Glutamatergic neuron (in vitro differentiated cells): ENCODE measurements at regions not wholly inside any gene's neighbourhood (a gene's known extent, or its start where the extent isn't known, plus 50 kb on each side); places are given as distances from the start of the nearest gene placed in this dataset.
A peak's percentile ranks its signal among the peaks of the same experiment; 100 is the strongest.

ENCODE experiments used
- DNase-seq: peaks from one replicate; pipeline ENCODE4 v3.0.0; 2022
- H3K27ac Mint-ChIP-seq: one replicate; pipeline ENCODE4 v1.8.0; 2020; ENCODE audit warnings: mild to moderate bottlenecking, mixed read lengths, inconsistent platforms; ENCODE audit not compliant: unreplicated experiment
- H3K27me3 Mint-ChIP-seq: one replicate; pipeline ENCODE4 v1.8.0; 2020; ENCODE audit warnings: mild to moderate bottlenecking, moderate library complexity, mixed read lengths, inconsistent platforms; ENCODE audit not compliant: unreplicated experiment
- H3K36me3 Mint-ChIP-seq: one replicate; pipeline ENCODE4 v1.8.0; 2020; ENCODE audit warnings: mild to moderate bottlenecking, mixed read lengths, inconsistent platforms; ENCODE audit not compliant: unreplicated experiment
- H3K4me1 Mint-ChIP-seq: one replicate; pipeline ENCODE4 v1.8.0; 2020; ENCODE audit warnings: mild to moderate bottlenecking, low read depth, mixed read lengths, inconsistent platforms; ENCODE audit not compliant: unreplicated experiment
- H3K4me3 Mint-ChIP-seq: one replicate; pipeline ENCODE4 v1.8.0; 2020; ENCODE audit warnings: mild to moderate bottlenecking, mixed read lengths, inconsistent platforms; ENCODE audit not compliant: unreplicated experiment
- H3K9me3 Mint-ChIP-seq: one replicate; pipeline ENCODE4 v1.8.0; 2020; ENCODE audit warnings: mild to moderate bottlenecking, moderate library complexity, mixed read lengths, inconsistent platforms; ENCODE audit not compliant: unreplicated experiment
- TF ChIP-seq, protein P1 (sequence below): fragments of 200-600 bp; sonication (generic); IDR thresholded peaks from one replicate; pipeline ENCODE4 v1.5.0; 2021; ENCODE audit not compliant: partially characterized antibody, unreplicated experiment

DNA sequence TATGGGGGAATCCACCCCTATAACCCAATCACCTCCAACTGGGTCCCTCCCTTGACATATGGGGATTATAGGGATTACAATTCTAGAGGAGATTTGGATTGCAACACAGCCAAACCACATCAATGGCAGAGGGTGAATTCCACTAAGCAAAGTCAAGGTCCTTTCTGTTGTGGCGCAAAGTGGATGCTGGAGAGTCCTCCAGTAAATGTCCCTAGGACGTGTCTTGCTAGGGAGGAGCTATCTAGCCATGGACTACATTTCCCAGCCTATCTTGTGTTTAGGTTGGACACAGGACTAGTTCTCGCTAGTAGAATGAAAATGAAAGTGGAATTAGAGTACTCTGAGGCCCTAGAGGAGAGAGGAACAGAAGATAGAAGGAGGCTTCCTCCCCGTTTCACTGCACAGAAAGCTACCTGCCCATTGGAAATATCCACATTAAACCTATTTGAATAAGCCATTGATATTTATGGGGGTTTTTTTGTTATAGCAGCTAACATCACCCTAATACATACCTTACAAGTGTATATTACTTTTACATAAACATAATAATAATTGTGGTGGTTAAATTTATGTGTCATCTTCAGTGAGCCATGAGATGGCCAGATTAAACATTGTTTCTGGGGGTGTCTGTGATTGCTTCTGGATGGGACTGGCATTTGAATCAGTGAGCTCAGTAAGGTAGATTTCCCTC is 56.7 kb upstream of the ERCC4 start:
- no peak for DNase-seq
- Mint-ChIP-seq H3K9me3 (peaks cover 5% of the 10 kb centered on the region), H3K4me3 (no peak overlapping the region), H3K36me3 (no peaks in the 10 kb centered on the region), H3K27me3 (no peaks in the 10 kb centered on the region), H3K27ac (no peak overlapping the region), H3K4me1 (peaks cover 5% of the 10 kb centered on the region)
- TF ChIP-seq, protein P1, sequence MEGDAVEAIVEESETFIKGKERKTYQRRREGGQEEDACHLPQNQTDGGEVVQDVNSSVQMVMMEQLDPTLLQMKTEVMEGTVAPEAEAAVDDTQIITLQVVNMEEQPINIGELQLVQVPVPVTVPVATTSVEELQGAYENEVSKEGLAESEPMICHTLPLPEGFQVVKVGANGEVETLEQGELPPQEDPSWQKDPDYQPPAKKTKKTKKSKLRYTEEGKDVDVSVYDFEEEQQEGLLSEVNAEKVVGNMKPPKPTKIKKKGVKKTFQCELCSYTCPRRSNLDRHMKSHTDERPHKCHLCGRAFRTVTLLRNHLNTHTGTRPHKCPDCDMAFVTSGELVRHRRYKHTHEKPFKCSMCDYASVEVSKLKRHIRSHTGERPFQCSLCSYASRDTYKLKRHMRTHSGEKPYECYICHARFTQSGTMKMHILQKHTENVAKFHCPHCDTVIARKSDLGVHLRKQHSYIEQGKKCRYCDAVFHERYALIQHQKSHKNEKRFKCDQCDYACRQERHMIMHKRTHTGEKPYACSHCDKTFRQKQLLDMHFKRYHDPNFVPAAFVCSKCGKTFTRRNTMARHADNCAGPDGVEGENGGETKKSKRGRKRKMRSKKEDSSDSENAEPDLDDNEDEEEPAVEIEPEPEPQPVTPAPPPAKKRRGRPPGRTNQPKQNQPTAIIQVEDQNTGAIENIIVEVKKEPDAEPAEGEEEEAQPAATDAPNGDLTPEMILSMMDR = no peak

DNA sequence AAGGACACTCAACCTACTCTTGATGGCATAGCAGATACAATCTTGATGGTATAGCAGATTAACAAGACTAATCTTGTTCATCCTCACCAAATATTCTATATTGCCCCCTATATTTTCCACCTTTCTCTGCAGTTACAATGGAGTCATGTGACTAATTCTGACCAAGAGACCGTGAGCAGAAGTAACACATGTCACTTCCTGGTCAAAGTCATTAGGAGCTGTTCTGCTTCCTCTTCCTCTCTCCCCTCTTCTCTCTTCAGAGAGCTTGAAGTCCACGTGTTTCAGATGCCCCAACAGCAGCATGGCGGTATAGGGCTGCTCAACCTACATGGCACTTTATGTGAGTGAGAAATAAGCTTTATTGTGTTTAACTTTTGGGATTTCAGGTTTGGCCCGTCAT is 55.3 kb upstream of the ERCC4 start:
- Mint-ChIP-seq H3K36me3 (no peaks in the 10 kb centered on the region), H3K4me3 (no peak overlapping the region), H3K27ac (no peak overlapping the region), H3K9me3 (peaks cover 5% of the 10 kb centered on the region), H3K4me1 (peaks cover 5% of the 10 kb centered on the region), H3K27me3 (no peaks in the 10 kb centered on the region)
- DNase-seq = no peak
- TF ChIP-seq, protein P1 = no peak

DNA sequence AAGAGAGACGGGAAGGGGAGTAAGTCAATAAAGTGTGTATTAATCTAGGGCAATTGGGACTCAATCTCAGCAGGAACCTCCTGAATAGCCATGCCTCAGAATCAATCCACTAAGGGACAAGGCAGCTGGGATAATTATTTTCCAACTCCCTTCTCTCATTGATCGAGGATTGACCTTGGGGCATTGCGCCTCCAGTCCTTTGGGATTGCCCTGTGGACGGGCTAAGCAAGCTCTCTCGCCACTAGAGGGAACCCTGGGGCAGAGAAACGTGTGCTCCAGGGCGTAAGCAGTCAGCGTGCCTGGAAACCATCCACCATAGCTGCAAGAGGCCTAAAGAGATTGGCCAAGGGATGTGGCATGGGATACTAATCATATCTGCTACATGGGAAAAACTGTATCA is 53.9 kb upstream of the ERCC4 start:
- Mint-ChIP-seq H3K27me3 (no peaks in the 10 kb centered on the region), H3K36me3 (no peaks in the 10 kb centered on the region), H3K4me3 (no peak overlapping the region), H3K27ac (no peak overlapping the region), H3K4me1 (peaks cover 5% of the 10 kb centered on the region), H3K9me3 (peaks cover 4% of the 10 kb centered on the region)
- TF ChIP-seq, protein P1 = peak; percentile 72
- DNase-seq = peak; percentile 85
